SU-DHL-6 (cell line): ENCODE measurements at regions not wholly inside any gene's neighbourhood (a gene's known extent, or its start where the extent isn't known, plus 50 kb on each side); places are given as distances from the start of the nearest gene placed in this dataset.

Experiments
- CTCF ChIP-seq: fragments of 200-600 bp; sonication (generic); IDR thresholded peaks from one replicate; pipeline ENCODE4 v1.5.1; 2017; ENCODE audit warnings: antibody characterized with exemption, mild to moderate bottlenecking, low read length, moderate library complexity; ENCODE audit not compliant: insufficient read depth, poor library complexity, severe bottlenecking
- EZH2phosphoT487 ChIP-seq: fragments of 200-600 bp; sonication (generic), shearing (Covaris generic); conservative IDR thresholded peaks from 2 replicates; pipeline ENCODE4 v1.6.1; 2018; ENCODE audit warnings: mild to moderate bottlenecking, antibody characterized with exemption, low read length, moderate library complexity, mixed read lengths

- TF ChIP-seq CTCF (no peak), EZH2phosphoT487 (no peak)
Observed at GRCh38 chr6:132969196-132969595, 154.8 kb downstream of the RPS12 start.
